ENCODE measurements at regions not wholly inside any gene's neighbourhood (a gene's known extent, or its start where the extent isn't known, plus 50 kb on each side); places are given as distances from the start of the nearest gene placed in this dataset.

- H3K9me3 ChIP-seq (ENCODE audit: low read length) = no peaks in the 10 kb centered on the region
- ChIA-PET POLR2A (no interaction called here), CTCF (ENCODE audit: low intra/inter-chr PET ratio, low total read pairs) (no interaction called here)
- no peaks in the 10 kb centered on the region for H4K20me1 ChIP-seq (ENCODE audit: insufficient read depth, low read length)
- no peak overlapping the region for H3K4me3 ChIP-seq (replicated peaks in 1 of 3; ENCODE audit: insufficient read depth in 1 of 3, low read depth in 2 of 3, low read length in 3 of 3)
- H3K27me3 ChIP-seq (ENCODE audit: control insufficient read depth in 1 of 2, insufficient read depth in 2 of 2, low read length in 2 of 2) = no peaks in the 10 kb centered on the region
- BruUV-seq (replicated peaks) = no TSS peak
- peak; percentile 13 for DNase-seq (ENCODE audit: low spot score)
- no peaks in the 10 kb centered on the region for H3K36me3 ChIP-seq (replicated peaks in 1 of 2; ENCODE audit: control insufficient read depth in 1 of 2, insufficient read depth in 2 of 2, low read length in 2 of 2)
- H3K4me2 ChIP-seq (ENCODE audit: low read depth, low read length) = no peak overlapping the region
- peak; percentile 66 for FAIRE-seq
- peaks cover 10% of the 10 kb centered on the region; the same call in 1 of the 2 replicates for H3K4me1 ChIP-seq (ENCODE audit: insufficient read depth, low read length)
- intact Hi-C loops (cut with micrococcal nuclease; ENCODE audit: unreplicated experiment) (no loop called here), in situ Hi-C loops (cut with HindIII; ENCODE audit: extremely low pct_ligation_motif_present, low pct_unique_long_range_greater_than_20kb) (no loop called here)
- no peak overlapping the region for H2AFZ ChIP-seq (ENCODE audit: low read length)
- TF ChIP-seq ZNF788 (CRISPR knock-in tag; IDR thresholded peaks at IDR 0.05; ENCODE audit: borderline replicate concordance) (no peak), SOX13 (IDR thresholded peaks at IDR 0.05) (no peak), SOX13 (CRISPR knock-in tag; conservative IDR thresholded peaks at IDR 0.05 in 1 of 2, IDR thresholded peaks at IDR 0.05 in 1 of 2) (peak in 1 of 2 experiments; percentile 56; a peak in 2 of 4 replicates)
- H3K27ac ChIP-seq (ENCODE audit: extremely low read length, insufficient read depth, low read length) = no peak overlapping the region
- H3K79me2 ChIP-seq (ENCODE audit: insufficient read depth, low read length) = no peaks in the 10 kb centered on the region
- 53% methylated on average over 5 of the region's 9 CpGs for WGBS (ENCODE audit: low lambda C conversion rate)
- ATAC-seq = peak; percentile 35; the same call in 2 of the 3 replicates
- H3K9ac ChIP-seq (ENCODE audit: insufficient read depth, low read depth, low read length) = no peak overlapping the region
Measured at GRCh38 chrX:40420899-40421729, 159.7 kb upstream of the ATP6AP2 start.

GRCh38 chrX:40418813-40419195 is 162.0 kb upstream of the ATP6AP2 start:
- FAIRE-seq (no peak), DNase-seq (ENCODE audit: low spot score) (no peak), ATAC-seq (no peak)
- Histone ChIP-seq H3K79me2 (ENCODE audit: insufficient read depth, low read length) (no peaks in the 10 kb centered on the region), H3K27me3 (ENCODE audit: control insufficient read depth in 1 of 2, insufficient read depth in 2 of 2, low read length in 2 of 2) (no peaks in the 10 kb centered on the region), H4K20me1 (ENCODE audit: insufficient read depth, low read length) (no peaks in the 10 kb centered on the region), H3K9me3 (ENCODE audit: low read length) (no peaks in the 10 kb centered on the region), H3K4me2 (ENCODE audit: low read depth, low read length) (no peak overlapping the region), H2AFZ (ENCODE audit: low read length) (no peak overlapping the region), H3K4me1 (ENCODE audit: insufficient read depth, low read length) (peaks cover 10% of the 10 kb centered on the region; the same call in 1 of the 2 replicates), H3K27ac (ENCODE audit: extremely low read length, insufficient read depth, low read length) (no peak overlapping the region), H3K4me3 (replicated peaks in 1 of 3; ENCODE audit: insufficient read depth in 1 of 3, low read depth in 2 of 3, low read length in 3 of 3) (no peak overlapping the region), H3K36me3 (replicated peaks in 1 of 2; ENCODE audit: control insufficient read depth in 1 of 2, insufficient read depth in 2 of 2, low read length in 2 of 2) (no peaks in the 10 kb centered on the region), H3K9ac (ENCODE audit: insufficient read depth, low read depth, low read length) (no peak overlapping the region)
- 0% methylated on average over 1 of the region's 3 CpGs for WGBS (ENCODE audit: low lambda C conversion rate)
- in situ Hi-C loops (cut with HindIII; ENCODE audit: extremely low pct_ligation_motif_present, low pct_unique_long_range_greater_than_20kb) (no loop called here), intact Hi-C loops (cut with micrococcal nuclease; ENCODE audit: unreplicated experiment) (no loop called here)
- ChIA-PET POLR2A (no interaction called here), CTCF (ENCODE audit: low intra/inter-chr PET ratio, low total read pairs) (no interaction called here)
- BruUV-seq (replicated peaks) = no TSS peak
- TF ChIP-seq ZBTB8A (CRISPR knock-in tag; IDR thresholded peaks at IDR 0.05; ENCODE audit: borderline replicate concordance, low read depth) = no peak
- no peak for TF ChIP-seq ZNF101 (CRISPR knock-in tag; IDR thresholded peaks at IDR 0.05; ENCODE audit: borderline replicate concordance, low read depth)
- TF ChIP-seq DBP (CRISPR knock-in tag; IDR thresholded peaks at IDR 0.05; ENCODE audit: not compliant biosample characterization) = no peak
- TF ChIP-seq ADNP (CRISPR knock-in tag; IDR thresholded peaks at IDR 0.05) = no peak
- TF ChIP-seq ZNF496 (CRISPR knock-in tag; IDR thresholded peaks at IDR 0.05; ENCODE audit: insufficient replicate concordance) = no peak
- no peak for TF ChIP-seq STAT6 (CRISPR knock-in tag; IDR thresholded peaks at IDR 0.05; ENCODE audit: borderline replicate concordance)
- no peak for TF ChIP-seq PTBP1 (IDR thresholded peaks at IDR 0.05; ENCODE audit: low read depth, low read length, poor library complexity, severe bottlenecking)
- no peak for TF ChIP-seq ZNF784 (CRISPR knock-in tag; IDR thresholded peaks at IDR 0.05; ENCODE audit: borderline replicate concordance)
- TF ChIP-seq FOSL1 (CRISPR knock-in tag; IDR thresholded peaks at IDR 0.05; ENCODE audit: borderline replicate concordance) = no peak
- no peak for TF ChIP-seq SNRNP70 (IDR thresholded peaks at IDR 0.05; ENCODE audit: low read depth, low read length)

Measured in HepG2 (cell line).